Suprapubic skin (tissue), 4 donors: ENCODE measurements at regions not wholly inside any gene's neighbourhood (a gene's known extent, or its start where the extent isn't known, plus 50 kb on each side); places are given as distances from the start of the nearest gene placed in this dataset.

Source experiments
- EP300 ChIP-seq: sonication (generic); formaldehyde crosslinking; IDR thresholded peaks from one replicate; pipeline ENCODE4 v1.6.1; 2017; ENCODE audit warnings: antibody characterized with exemption
- POLR2A ChIP-seq, 2 donors: fragments of 450-650 bp; IDR thresholded peaks; one replicate each; pipeline ENCODE4 v1.6.1; 2017; ENCODE audit warnings: antibody characterized with exemption in 2 of 2, mild to moderate bottlenecking in 2 of 2, moderate library complexity in 2 of 2
- POLR2AphosphoS5 ChIP-seq, 3 donors: sonication (generic); formaldehyde crosslinking; IDR thresholded peaks; one replicate each; pipeline ENCODE4 v1.6.1; 2017; ENCODE audit warnings: antibody characterized with exemption in 3 of 3
- TF ChIP-seq, protein P1 (sequence below), 2 donors: fragments of 200-600 bp in 1 of 2; fragments of 450-650 bp in 1 of 2; sonication (generic) in 1 of 2; IDR thresholded peaks; one replicate each; pipeline ENCODE4 v1.5.1; 2016 to 2019; ENCODE audit warnings: antibody characterized with exemption in 2 of 2, mild to moderate bottlenecking in 1 of 2, moderate library complexity in 1 of 2

DNA sequence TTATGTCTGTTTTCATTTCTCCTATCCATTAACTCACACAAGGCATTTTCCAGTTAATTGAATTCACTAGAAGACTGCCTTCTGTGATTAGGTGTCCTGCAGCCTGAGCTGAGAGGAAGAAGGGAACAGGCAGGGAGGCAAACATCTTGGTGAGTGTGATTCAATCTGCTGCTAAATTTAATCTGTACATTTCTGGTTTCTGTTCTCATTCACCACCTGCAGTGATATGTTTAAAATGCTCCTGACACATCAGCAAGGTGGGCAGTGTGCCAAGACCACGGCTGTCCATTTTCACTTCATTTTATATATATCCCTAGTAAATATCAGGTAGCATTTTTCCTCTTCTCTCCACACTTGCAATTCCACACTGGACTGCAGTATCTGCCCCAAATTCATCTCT lies 416.5 kb downstream of the TMEM135 start:
- TF ChIP-seq, protein P1, sequence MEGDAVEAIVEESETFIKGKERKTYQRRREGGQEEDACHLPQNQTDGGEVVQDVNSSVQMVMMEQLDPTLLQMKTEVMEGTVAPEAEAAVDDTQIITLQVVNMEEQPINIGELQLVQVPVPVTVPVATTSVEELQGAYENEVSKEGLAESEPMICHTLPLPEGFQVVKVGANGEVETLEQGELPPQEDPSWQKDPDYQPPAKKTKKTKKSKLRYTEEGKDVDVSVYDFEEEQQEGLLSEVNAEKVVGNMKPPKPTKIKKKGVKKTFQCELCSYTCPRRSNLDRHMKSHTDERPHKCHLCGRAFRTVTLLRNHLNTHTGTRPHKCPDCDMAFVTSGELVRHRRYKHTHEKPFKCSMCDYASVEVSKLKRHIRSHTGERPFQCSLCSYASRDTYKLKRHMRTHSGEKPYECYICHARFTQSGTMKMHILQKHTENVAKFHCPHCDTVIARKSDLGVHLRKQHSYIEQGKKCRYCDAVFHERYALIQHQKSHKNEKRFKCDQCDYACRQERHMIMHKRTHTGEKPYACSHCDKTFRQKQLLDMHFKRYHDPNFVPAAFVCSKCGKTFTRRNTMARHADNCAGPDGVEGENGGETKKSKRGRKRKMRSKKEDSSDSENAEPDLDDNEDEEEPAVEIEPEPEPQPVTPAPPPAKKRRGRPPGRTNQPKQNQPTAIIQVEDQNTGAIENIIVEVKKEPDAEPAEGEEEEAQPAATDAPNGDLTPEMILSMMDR (IDR thresholded peaks at IDR 0.05) = no peak
- TF ChIP-seq POLR2A (IDR thresholded peaks at IDR 0.05) (no peak), EP300 (no peak), POLR2AphosphoS5 (IDR thresholded peaks at IDR 0.05) (no peak)
